Astrocyte of the spinal cord (primary cell): ENCODE measurements at regions not wholly inside any gene's neighbourhood (a gene's known extent, or its start where the extent isn't known, plus 50 kb on each side); places are given as distances from the start of the nearest gene placed in this dataset.
A peak's percentile ranks its signal among the peaks of the same experiment; 100 is the strongest.

ENCODE experiments used
- DNase-seq: peaks from one replicate; pipeline ENCODE4 v3.0.0; 2011; ENCODE audit warnings: low read depth, low spot score
- H3K4me3 ChIP-seq: 2 replicates; pipeline ENCODE4 v1.5.1; 2011; ENCODE audit warnings: low read depth, mild to moderate bottlenecking, low read length, moderate library complexity
- in situ Hi-C: cut with HindIII; loops from 2 replicates; pipeline ENCODE4 v1.10.0; 2017; ENCODE audit warnings: low sequenced_read_pairs
- TF ChIP-seq, protein P1 (sequence below): IDR thresholded peaks from 2 replicates; pipeline ENCODE4 v1.5.1; 2012; ENCODE audit warnings: low read depth, mild to moderate bottlenecking, low read length, inconsistent platforms

DNA sequence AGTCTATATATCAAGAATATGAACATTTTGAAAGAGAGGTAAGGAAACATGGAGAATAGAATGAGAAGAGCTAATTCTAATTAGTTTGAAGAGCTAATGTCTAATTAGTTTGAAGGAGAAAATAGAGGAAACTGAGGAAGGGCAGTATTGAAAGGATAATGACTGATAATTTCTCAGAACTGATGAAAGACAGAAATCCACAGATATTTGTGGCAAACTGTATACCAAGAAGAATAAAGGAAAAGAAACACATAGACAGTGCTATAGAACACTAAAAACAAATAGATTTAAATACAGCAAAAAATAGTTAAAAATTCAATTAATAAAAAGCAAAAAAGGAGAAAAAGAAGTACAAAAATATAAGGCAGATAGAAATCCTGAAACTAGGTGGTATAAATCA is 354.4 kb downstream of the QKI start:
- no peak for DNase-seq
- TF ChIP-seq, protein P1, sequence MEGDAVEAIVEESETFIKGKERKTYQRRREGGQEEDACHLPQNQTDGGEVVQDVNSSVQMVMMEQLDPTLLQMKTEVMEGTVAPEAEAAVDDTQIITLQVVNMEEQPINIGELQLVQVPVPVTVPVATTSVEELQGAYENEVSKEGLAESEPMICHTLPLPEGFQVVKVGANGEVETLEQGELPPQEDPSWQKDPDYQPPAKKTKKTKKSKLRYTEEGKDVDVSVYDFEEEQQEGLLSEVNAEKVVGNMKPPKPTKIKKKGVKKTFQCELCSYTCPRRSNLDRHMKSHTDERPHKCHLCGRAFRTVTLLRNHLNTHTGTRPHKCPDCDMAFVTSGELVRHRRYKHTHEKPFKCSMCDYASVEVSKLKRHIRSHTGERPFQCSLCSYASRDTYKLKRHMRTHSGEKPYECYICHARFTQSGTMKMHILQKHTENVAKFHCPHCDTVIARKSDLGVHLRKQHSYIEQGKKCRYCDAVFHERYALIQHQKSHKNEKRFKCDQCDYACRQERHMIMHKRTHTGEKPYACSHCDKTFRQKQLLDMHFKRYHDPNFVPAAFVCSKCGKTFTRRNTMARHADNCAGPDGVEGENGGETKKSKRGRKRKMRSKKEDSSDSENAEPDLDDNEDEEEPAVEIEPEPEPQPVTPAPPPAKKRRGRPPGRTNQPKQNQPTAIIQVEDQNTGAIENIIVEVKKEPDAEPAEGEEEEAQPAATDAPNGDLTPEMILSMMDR = no peak
- H3K4me3 ChIP-seq = no peak overlapping the region
- in situ Hi-C loops = no loop called here

DNA sequence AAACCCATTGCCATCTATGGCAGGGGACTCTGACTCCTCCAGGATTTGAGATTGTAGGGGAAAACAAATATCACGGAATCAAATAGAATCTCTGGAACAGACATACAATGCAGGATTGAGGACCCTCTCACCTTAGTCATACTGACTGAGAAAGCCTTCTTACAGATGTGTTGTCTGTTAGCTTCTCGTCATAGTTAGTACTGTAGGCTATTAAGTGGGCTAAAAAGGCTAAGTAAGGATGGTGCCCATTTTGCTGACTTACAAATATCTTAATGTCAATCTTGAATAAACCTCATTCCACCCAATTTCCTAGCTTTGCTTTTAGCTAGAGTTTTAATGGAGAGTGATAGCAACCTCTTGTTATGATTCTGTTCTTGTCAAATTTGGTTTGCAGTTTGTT is 352.4 kb downstream of the QKI start:
- DNase-seq = no peak
- no peak overlapping the region for H3K4me3 ChIP-seq
- in situ Hi-C loops = no loop called here
- TF ChIP-seq, protein P1 = no peak

DNA sequence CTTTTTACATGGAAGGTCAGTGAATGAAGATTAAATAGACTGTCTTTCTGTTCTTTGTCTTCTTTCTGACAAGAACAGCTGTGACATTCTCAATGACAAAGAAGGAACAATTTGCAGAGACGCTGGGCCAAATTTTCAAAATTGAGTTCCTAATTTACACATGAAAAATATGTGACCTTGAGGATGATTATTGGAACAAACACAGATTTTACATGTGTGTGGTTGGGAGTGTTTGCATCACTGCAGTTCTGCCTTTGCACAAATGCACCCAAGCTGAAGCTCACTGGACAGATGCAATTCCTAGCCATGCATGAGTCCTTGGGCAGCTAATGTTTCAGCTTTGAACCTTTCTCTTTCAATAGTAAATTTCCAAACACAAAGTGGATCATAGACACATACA is 350.8 kb downstream of the QKI start:
- in situ Hi-C loops = no loop called here
- H3K4me3 ChIP-seq = no peak overlapping the region
- DNase-seq = no peak
- TF ChIP-seq, protein P1 = no peak

DNA sequence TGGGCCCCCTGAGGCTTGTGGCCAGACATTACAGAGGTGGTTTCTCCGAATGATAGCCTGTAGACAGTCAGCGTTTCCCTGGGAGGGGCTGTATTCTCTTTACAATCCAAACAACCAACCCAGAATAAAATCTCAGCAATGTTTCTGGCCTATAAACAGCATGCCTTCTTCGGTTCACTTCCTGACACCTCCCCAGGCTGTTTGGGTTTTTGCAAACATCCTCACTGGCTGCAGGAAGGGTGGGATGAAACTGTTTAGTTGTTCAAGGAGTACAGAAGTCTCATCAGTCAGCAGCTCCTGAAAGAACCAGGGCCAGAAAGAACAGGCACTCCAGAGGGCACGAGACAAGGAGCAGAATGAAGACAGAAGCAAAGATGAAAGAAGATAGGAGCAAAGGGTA is 350.0 kb downstream of the QKI start:
- H3K4me3 ChIP-seq = no peak overlapping the region
- TF ChIP-seq, protein P1 = no peak
- in situ Hi-C loops = no loop called here
- DNase-seq = peak; percentile 72

DNA sequence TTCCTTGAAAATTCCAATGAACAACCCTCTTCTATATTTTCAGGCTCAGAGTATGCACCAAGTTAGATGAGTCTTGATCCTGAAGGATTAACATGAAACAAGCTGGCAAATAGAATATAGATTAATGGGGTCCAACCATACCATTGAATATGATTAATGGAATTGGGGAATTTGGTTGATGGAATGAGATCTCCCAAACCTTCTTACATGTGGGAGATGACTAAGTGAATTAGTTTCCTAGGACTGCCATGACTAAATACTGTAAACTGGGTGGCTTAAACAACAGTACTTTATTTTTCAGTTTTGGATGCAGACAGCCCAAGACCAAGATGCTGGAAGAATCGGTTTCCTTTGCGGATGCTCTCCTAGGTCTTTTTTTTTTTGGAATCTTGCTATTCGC is 347.0 kb downstream of the QKI start:
- H3K4me3 ChIP-seq = no peak overlapping the region
- in situ Hi-C loops = no loop called here
- DNase-seq = no peak
- TF ChIP-seq, protein P1 = no peak

DNA sequence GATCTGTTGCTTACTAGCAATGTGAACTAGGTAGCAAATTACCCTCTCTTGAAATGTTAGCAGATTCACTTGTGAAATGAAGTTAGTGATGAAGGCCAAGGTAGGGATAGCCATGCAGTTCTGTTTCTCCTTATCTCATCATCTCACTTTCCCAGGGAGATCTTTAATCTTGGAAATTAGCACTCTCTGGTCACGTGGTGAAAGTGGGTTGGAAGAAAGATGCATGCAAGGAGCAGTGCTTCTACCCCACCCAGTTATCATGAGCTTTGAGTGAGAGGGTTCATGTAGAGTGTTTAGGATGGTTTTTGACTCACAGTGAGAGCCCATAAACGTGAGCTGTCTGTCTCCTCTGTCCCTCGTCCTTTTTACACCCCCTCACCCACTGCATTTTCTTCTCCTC is 346.3 kb downstream of the QKI start:
- in situ Hi-C loops = no loop called here

More for the DNA sequence above, 346.3 kb downstream of the QKI start:
- no peak for DNase-seq
- TF ChIP-seq, protein P1 = no peak
- no peak overlapping the region for H3K4me3 ChIP-seq
